Natural killer cell (primary cell): ENCODE measurements at regions not wholly inside any gene's neighbourhood (a gene's known extent, or its start where the extent isn't known, plus 50 kb on each side); places are given as distances from the start of the nearest gene placed in this dataset.

Source experiments
- ATAC-seq, 3 donors: fragments of 150-1000 bp in 2 of 3; fragments of 200-7000 bp in 1 of 3; cut with Tn5 transposase; 1 replicate in 1 of 3; 2 replicates in 2 of 3; pipeline ENCODE4 v1.10.0; 2021; ENCODE audit warnings: mild to moderate bottlenecking in 2 of 3, moderate library complexity in 2 of 3
- DNase-seq, 2 donors: peaks; one replicate each; pipeline versions ENCODE4 v3.0.0 to v3.0.0-alpha.2; 2013 to 2021; ENCODE audit warnings: mixed read lengths in 1 of 2
- H3K27ac ChIP-seq: one replicate; pipeline ENCODE4 v1.5.1; 2013; ENCODE audit warnings: mild to moderate bottlenecking, low read length
- H3K27me3 ChIP-seq: one replicate; pipeline ENCODE4 v1.6.1; 2013; ENCODE audit warnings: low read length; ENCODE audit not compliant: control insufficient read depth, insufficient read depth
- H3K36me3 ChIP-seq: one replicate; pipeline ENCODE4 v1.6.1; 2013; ENCODE audit warnings: low read length; ENCODE audit not compliant: control insufficient read depth, insufficient read depth
- H3K4me1 ChIP-seq: one replicate; pipeline ENCODE4 v1.6.1; 2013; ENCODE audit warnings: low read length; ENCODE audit not compliant: control insufficient read depth, insufficient read depth
- H3K4me3 ChIP-seq: one replicate; pipeline ENCODE4 v1.5.1; 2013; ENCODE audit warnings: low read length
- H3K9me3 ChIP-seq: one replicate; pipeline ENCODE4 v1.6.1; 2013; ENCODE audit warnings: low read length; ENCODE audit not compliant: control insufficient read depth, insufficient read depth
- H3K27ac Mint-ChIP-seq, 2 donors: one replicate each; pipeline ENCODE4 v1.8.0; 2022; ENCODE audit warnings: mild to moderate bottlenecking in 2 of 2, mixed read lengths in 2 of 2, moderate library complexity in 1 of 2
- H3K27me3 Mint-ChIP-seq, 2 donors: one replicate each; pipeline ENCODE4 v1.8.0; 2022; ENCODE audit warnings: low read depth in 2 of 2, mixed read lengths in 2 of 2
- H3K36me3 Mint-ChIP-seq: one replicate; pipeline ENCODE4 v1.8.0; 2022; ENCODE audit warnings: mixed read lengths
- H3K4me1 Mint-ChIP-seq, 2 donors: one replicate each; pipeline ENCODE4 v1.8.0; 2022; ENCODE audit warnings: mixed read lengths in 2 of 2
- H3K4me3 Mint-ChIP-seq: one replicate; pipeline ENCODE4 v1.8.0; 2022; ENCODE audit warnings: mild to moderate bottlenecking, moderate library complexity, mixed read lengths
- H3K9me3 Mint-ChIP-seq, 2 donors: one replicate each; pipeline ENCODE4 v1.8.0; 2022; ENCODE audit warnings: mixed read lengths in 2 of 2
- WGBS: methylation state at CpG from one replicate; pipeline ENCODE4 v1.1.7; 2013; ENCODE audit warnings: missing lambda C conversion rate; ENCODE audit not compliant: insufficient coverage; 5-methylcytosine and 5-hydroxymethylcytosine counted together
- intact Hi-C: fragments of 100-400 bp; cut with micrococcal nuclease; formaldehyde crosslinking; loops from one replicate; pipeline ENCODE4 v1.14.2; 2022
- TF ChIP-seq, protein P1 (sequence below): fragments of 200-600 bp; IDR thresholded peaks from one replicate; pipeline ENCODE4 v1.8.0; 2022; ENCODE audit warnings: antibody characterized with exemption

DNA sequence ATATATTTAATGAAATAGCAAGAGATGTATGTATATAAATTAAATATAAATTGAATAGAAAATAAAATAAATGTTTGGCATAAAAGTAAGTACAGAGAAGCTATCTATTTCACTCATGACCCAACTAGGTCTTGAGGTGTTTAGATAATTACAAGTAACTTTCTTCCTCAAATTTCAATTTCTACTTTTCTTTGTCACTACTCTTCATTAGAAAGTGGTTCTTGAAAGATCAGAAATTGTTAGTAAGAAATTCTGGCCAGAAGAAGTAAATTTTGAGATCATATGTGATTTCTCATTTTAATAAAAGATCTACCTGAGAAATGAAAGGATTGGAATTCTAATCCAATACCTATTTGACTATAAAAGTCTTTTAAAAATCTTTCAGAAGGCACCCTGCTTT, 126.9 kb downstream of the BTC start:
- no peak overlapping the region for H3K4me3 ChIP-seq
- H3K9me3 Mint-ChIP-seq, result no peaks in the 10 kb centered on the region
- H3K36me3 ChIP-seq, result no peaks in the 10 kb centered on the region
- no peaks in the 10 kb centered on the region for H3K9me3 ChIP-seq
- H3K4me3 Mint-ChIP-seq, result no peak overlapping the region
- intact Hi-C loops, result no loop called here
- H3K27me3 Mint-ChIP-seq, result peaks cover 7 to 13% of the 10 kb centered on the region in 2 donors
- H3K27ac ChIP-seq, result no peak overlapping the region
- ATAC-seq, result no peak
- no peak overlapping the region for H3K27ac Mint-ChIP-seq
- H3K4me1 ChIP-seq, result no peaks in the 10 kb centered on the region
- H3K36me3 Mint-ChIP-seq, result no peaks in the 10 kb centered on the region
- no peaks in the 10 kb centered on the region for H3K4me1 Mint-ChIP-seq
- TF ChIP-seq, protein P1, sequence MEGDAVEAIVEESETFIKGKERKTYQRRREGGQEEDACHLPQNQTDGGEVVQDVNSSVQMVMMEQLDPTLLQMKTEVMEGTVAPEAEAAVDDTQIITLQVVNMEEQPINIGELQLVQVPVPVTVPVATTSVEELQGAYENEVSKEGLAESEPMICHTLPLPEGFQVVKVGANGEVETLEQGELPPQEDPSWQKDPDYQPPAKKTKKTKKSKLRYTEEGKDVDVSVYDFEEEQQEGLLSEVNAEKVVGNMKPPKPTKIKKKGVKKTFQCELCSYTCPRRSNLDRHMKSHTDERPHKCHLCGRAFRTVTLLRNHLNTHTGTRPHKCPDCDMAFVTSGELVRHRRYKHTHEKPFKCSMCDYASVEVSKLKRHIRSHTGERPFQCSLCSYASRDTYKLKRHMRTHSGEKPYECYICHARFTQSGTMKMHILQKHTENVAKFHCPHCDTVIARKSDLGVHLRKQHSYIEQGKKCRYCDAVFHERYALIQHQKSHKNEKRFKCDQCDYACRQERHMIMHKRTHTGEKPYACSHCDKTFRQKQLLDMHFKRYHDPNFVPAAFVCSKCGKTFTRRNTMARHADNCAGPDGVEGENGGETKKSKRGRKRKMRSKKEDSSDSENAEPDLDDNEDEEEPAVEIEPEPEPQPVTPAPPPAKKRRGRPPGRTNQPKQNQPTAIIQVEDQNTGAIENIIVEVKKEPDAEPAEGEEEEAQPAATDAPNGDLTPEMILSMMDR, result no peak
- no peak for DNase-seq
- no peaks in the 10 kb centered on the region for H3K27me3 ChIP-seq

DNA sequence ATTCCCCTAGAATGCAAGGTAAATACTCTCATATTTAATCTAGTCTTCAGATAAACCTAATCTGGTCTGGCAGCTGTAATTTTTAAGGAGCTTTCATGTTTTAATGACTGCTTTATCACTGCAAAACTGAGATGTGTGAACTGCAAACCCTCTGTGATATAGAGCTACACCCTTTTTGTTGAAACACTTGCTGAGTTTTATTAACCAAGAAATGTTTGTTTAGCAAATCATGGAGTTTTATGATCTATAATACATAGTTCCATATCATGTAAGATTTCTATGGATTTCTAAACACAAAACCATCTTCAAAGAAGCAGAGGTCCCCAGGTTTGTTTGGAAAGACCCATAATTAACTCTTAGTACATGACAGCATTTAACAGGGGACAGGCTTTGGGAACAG, 126.4 kb downstream of the BTC start:
- H3K9me3 Mint-ChIP-seq, result no peaks in the 10 kb centered on the region
- ATAC-seq, result no peak
- H3K36me3 ChIP-seq, result no peaks in the 10 kb centered on the region
- H3K4me3 ChIP-seq, result no peak overlapping the region
- no peak overlapping the region for H3K27ac ChIP-seq
- intact Hi-C loops, result no loop called here
- H3K27me3 Mint-ChIP-seq, result peaks cover 7 to 14% of the 10 kb centered on the region in 2 donors
- H3K36me3 Mint-ChIP-seq, result no peaks in the 10 kb centered on the region
- H3K27ac Mint-ChIP-seq, result no peak overlapping the region
- H3K4me1 Mint-ChIP-seq, result no peaks in the 10 kb centered on the region
- H3K9me3 ChIP-seq, result no peaks in the 10 kb centered on the region
- TF ChIP-seq, protein P1, result no peak
- no peaks in the 10 kb centered on the region for H3K27me3 ChIP-seq
- H3K4me3 Mint-ChIP-seq, result no peak overlapping the region
- DNase-seq, result no peak
- H3K4me1 ChIP-seq, result no peaks in the 10 kb centered on the region

DNA sequence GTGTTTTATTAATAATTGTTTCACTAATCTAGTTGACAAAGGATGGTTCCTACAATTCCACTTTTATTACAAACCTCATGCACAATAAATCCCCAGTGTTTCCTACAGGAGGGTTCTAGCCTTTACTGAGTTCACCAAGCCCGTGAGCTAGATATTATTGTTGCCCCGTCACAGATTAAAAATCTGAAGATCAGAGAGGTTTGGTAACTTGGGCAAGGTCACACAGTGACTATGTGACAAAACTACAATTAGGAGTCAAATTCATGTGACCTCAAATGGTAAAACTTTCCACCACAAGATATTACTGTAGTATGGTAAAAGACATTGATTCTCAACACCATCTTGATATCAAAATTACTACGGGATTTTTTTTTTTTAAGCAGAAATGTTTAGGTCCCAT, 124.6 kb downstream of the BTC start:
- Histone ChIP-seq H3K27me3 (no peaks in the 10 kb centered on the region), H3K4me1 (no peaks in the 10 kb centered on the region), H3K9me3 (no peaks in the 10 kb centered on the region), H3K4me3 (no peak overlapping the region), H3K27ac (no peak overlapping the region), H3K36me3 (no peaks in the 10 kb centered on the region)
- H3K4me1 Mint-ChIP-seq, result no peaks in the 10 kb centered on the region
- TF ChIP-seq, protein P1, result no peak
- H3K4me3 Mint-ChIP-seq, result no peak overlapping the region
- intact Hi-C loops, result loop anchor here (2.0 kb wide), 1 partner anchor 441 kb away; no protein-coding TSS in a partner anchor
- H3K27ac Mint-ChIP-seq, result no peak overlapping the region
- H3K27me3 Mint-ChIP-seq, result peaks cover 7 to 14% of the 10 kb centered on the region in 2 donors
- no peaks in the 10 kb centered on the region for H3K36me3 Mint-ChIP-seq
- H3K9me3 Mint-ChIP-seq, result no peaks in the 10 kb centered on the region
- ATAC-seq (no peak), DNase-seq (no peak)
- WGBS, result 91% methylated on average over 2 of the region's 3 CpGs

DNA sequence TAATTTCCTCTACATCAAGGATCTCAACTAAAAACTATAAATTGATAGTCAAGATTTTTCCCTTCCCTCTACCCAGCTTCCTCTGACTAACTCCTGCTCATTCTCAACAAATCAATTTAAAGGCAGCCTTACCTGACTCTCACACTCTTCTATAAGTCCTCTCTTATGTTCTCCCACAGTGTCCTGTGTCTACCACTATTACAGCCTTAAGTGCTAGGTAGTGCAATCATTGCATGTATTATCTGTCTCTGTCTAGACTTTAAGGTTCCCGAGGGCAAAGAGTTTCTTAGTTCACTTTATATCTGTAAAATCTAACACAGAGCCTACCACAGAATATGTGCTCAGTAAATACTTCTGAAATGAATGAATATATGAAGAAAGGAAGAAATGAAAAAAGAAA, 123.7 kb downstream of the BTC start:
- no peak for DNase-seq
- intact Hi-C loops, result loop anchor here (2.0 kb wide), 1 partner anchor 442 kb away; no protein-coding TSS in a partner anchor
- no CpG with 5 or more reads among the region's 1 CpG for WGBS
- Histone ChIP-seq H3K27ac (no peak overlapping the region), H3K4me3 (no peak overlapping the region), H3K4me1 (no peaks in the 10 kb centered on the region), H3K9me3 (no peaks in the 10 kb centered on the region), H3K27me3 (no peaks in the 10 kb centered on the region), H3K36me3 (no peaks in the 10 kb centered on the region)
- no peaks in the 10 kb centered on the region for H3K36me3 Mint-ChIP-seq
- H3K9me3 Mint-ChIP-seq, result no peaks in the 10 kb centered on the region
- no peak overlapping the region for H3K27ac Mint-ChIP-seq
- TF ChIP-seq, protein P1, result no peak
- ATAC-seq, result no peak
- H3K4me3 Mint-ChIP-seq, result no peak overlapping the region
- peaks cover 7 to 14% of the 10 kb centered on the region in 2 donors for H3K27me3 Mint-ChIP-seq
- no peaks in the 10 kb centered on the region for H3K4me1 Mint-ChIP-seq
